GM23338 (cell line): ENCODE measurements at regions not wholly inside any gene's neighbourhood (a gene's known extent, or its start where the extent isn't known, plus 50 kb on each side); places are given as distances from the start of the nearest gene placed in this dataset.

ENCODE experiments used
- ATAC-seq: fragments of 200-7000 bp; cut with Tn5 transposase; 3 replicates; pipeline ENCODE4 v1.9.1; 2020
- DNase-seq: peaks from one replicate; pipeline ENCODE4 v3.0.0-alpha.2; 2015; ENCODE audit warnings: low spot score
- H2AFZ ChIP-seq: fragments of 200-600 bp; sonication (generic); 2 replicates; pipeline ENCODE4 v1.8.0; 2016; ENCODE audit warnings: antibody characterized with exemption, mild to moderate bottlenecking, moderate library complexity
- H3F3A ChIP-seq: fragments of 200-600 bp; sonication (generic); replicated peaks from 2 replicates; pipeline ENCODE4 v1.8.0; 2017; ENCODE audit warnings: antibody characterized with exemption, mixed run types, low read depth
- H3K27ac ChIP-seq: fragments of 200-600 bp; sonication (generic); 2 replicates; pipeline ENCODE4 v1.6.1; 2016; ENCODE audit warnings: low read depth
- H3K27me3 ChIP-seq: fragments of 200-600 bp; sonication (generic); 2 replicates; pipeline ENCODE4 v1.8.0; 2016; ENCODE audit warnings: mild to moderate bottlenecking, mixed run types, moderate library complexity; ENCODE audit not compliant: insufficient read depth
- H3K36me3 ChIP-seq: fragments of 200-600 bp; sonication (generic); 2 replicates; pipeline ENCODE4 v1.8.0; 2016; ENCODE audit warnings: mild to moderate bottlenecking; ENCODE audit not compliant: insufficient read depth
- H3K4me1 ChIP-seq: fragments of 200-600 bp; sonication (generic); 2 replicates; pipeline ENCODE4 v1.8.0; 2016; ENCODE audit warnings: mild to moderate bottlenecking, moderate library complexity; ENCODE audit not compliant: insufficient read depth
- H3K4me2 ChIP-seq: fragments of 200-600 bp; sonication (generic); 2 replicates; pipeline ENCODE4 v1.7.1; 2017; ENCODE audit warnings: mixed run types
- H3K4me3 ChIP-seq: fragments of 200-600 bp; sonication (generic); 2 replicates; pipeline ENCODE4 v1.6.1; 2016; ENCODE audit warnings: mixed run types
- H3K79me2 ChIP-seq: fragments of 200-600 bp; sonication (generic); replicated peaks from 2 replicates; pipeline ENCODE4 v1.8.0; 2017; ENCODE audit warnings: mild to moderate bottlenecking; ENCODE audit not compliant: insufficient read depth
- H3K9me2 ChIP-seq: fragments of 200-600 bp; sonication (generic); 2 replicates; pipeline ENCODE4 v1.8.0; 2017; ENCODE audit not compliant: insufficient read depth
- H4K20me1 ChIP-seq: fragments of 200-600 bp; sonication (generic); replicated peaks from 2 replicates; pipeline ENCODE4 v1.8.0; 2017; ENCODE audit warnings: mild to moderate bottlenecking; ENCODE audit not compliant: insufficient read depth
- H3K27ac Mint-ChIP-seq: 2 replicates; pipeline ENCODE4 v1.8.0; 2020; ENCODE audit warnings: inconsistent platforms, mild to moderate bottlenecking, moderate library complexity, mixed read lengths
- H3K27me3 Mint-ChIP-seq: 3 replicates; pipeline ENCODE4 v1.8.0; 2022; ENCODE audit warnings: low read depth, mild to moderate bottlenecking, moderate library complexity, mixed read lengths, inconsistent platforms; ENCODE audit not compliant: insufficient read depth, poor library complexity
- H3K36me3 Mint-ChIP-seq: 3 replicates; pipeline ENCODE4 v1.8.0; 2021; ENCODE audit warnings: low read depth, mild to moderate bottlenecking, inconsistent platforms, moderate library complexity, mixed read lengths
- H3K4me1 Mint-ChIP-seq: 3 replicates; pipeline ENCODE4 v1.8.0; 2020; ENCODE audit warnings: mild to moderate bottlenecking, inconsistent platforms, mixed read lengths
- H3K4me3 Mint-ChIP-seq: 3 replicates; pipeline ENCODE4 v1.8.0; 2021; ENCODE audit warnings: moderate library complexity, mild to moderate bottlenecking, inconsistent platforms, mixed read lengths
- H3K9me3 Mint-ChIP-seq: 3 replicates; pipeline ENCODE4 v1.8.0; 2020; ENCODE audit warnings: moderate library complexity, mild to moderate bottlenecking, inconsistent platforms, mixed read lengths
- POLR2AphosphoS5 ChIP-seq: IDR thresholded peaks from 2 replicates; pipeline ENCODE4 v1.6.1; 2016; ENCODE audit warnings: antibody characterized with exemption, low read depth
- STAT1 ChIP-seq: IDR thresholded peaks from one replicate; pipeline ENCODE4 v1.6.1; 2016; ENCODE audit warnings: antibody characterized with exemption; ENCODE audit not compliant: unreplicated experiment
- TF ChIP-seq, protein P1 (sequence below): fragments of 250-450 bp; sonication (Bioruptor Pico); IDR thresholded peaks from 2 replicates; pipeline ENCODE4 v1.5.0; 2020; ENCODE audit warnings: mild to moderate bottlenecking, moderate library complexity
- TF ChIP-seq, protein P2 (sequence below): IDR thresholded peaks from one replicate; pipeline ENCODE4 v1.6.1; 2018; ENCODE audit warnings: antibody characterized with exemption; ENCODE audit not compliant: unreplicated experiment
- TF ChIP-seq, protein P3 (sequence below): IDR thresholded peaks from 2 replicates; pipeline ENCODE4 v1.6.1; 2016; ENCODE audit warnings: antibody characterized with exemption

DNA sequence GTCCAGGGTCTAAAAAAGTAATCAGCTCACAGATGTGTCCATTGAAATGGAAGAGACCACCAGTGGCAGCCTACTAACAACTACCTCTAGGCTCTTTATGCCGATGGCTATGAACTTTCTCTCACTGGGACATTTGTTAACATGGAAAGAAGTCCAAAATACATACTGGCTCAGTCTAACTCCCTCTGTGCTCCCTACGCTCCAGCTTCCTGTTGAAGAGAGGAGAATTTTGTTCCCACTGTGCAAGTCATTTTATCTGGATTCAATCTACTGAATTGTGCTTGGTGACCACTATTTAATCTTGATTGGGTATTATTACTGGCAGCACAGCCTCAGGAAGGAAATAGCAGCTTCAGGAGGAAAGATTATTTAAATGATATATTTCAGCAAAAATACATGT is 128.8 kb upstream of the ARGLU1 start (continued):
- TF ChIP-seq, protein P1, sequence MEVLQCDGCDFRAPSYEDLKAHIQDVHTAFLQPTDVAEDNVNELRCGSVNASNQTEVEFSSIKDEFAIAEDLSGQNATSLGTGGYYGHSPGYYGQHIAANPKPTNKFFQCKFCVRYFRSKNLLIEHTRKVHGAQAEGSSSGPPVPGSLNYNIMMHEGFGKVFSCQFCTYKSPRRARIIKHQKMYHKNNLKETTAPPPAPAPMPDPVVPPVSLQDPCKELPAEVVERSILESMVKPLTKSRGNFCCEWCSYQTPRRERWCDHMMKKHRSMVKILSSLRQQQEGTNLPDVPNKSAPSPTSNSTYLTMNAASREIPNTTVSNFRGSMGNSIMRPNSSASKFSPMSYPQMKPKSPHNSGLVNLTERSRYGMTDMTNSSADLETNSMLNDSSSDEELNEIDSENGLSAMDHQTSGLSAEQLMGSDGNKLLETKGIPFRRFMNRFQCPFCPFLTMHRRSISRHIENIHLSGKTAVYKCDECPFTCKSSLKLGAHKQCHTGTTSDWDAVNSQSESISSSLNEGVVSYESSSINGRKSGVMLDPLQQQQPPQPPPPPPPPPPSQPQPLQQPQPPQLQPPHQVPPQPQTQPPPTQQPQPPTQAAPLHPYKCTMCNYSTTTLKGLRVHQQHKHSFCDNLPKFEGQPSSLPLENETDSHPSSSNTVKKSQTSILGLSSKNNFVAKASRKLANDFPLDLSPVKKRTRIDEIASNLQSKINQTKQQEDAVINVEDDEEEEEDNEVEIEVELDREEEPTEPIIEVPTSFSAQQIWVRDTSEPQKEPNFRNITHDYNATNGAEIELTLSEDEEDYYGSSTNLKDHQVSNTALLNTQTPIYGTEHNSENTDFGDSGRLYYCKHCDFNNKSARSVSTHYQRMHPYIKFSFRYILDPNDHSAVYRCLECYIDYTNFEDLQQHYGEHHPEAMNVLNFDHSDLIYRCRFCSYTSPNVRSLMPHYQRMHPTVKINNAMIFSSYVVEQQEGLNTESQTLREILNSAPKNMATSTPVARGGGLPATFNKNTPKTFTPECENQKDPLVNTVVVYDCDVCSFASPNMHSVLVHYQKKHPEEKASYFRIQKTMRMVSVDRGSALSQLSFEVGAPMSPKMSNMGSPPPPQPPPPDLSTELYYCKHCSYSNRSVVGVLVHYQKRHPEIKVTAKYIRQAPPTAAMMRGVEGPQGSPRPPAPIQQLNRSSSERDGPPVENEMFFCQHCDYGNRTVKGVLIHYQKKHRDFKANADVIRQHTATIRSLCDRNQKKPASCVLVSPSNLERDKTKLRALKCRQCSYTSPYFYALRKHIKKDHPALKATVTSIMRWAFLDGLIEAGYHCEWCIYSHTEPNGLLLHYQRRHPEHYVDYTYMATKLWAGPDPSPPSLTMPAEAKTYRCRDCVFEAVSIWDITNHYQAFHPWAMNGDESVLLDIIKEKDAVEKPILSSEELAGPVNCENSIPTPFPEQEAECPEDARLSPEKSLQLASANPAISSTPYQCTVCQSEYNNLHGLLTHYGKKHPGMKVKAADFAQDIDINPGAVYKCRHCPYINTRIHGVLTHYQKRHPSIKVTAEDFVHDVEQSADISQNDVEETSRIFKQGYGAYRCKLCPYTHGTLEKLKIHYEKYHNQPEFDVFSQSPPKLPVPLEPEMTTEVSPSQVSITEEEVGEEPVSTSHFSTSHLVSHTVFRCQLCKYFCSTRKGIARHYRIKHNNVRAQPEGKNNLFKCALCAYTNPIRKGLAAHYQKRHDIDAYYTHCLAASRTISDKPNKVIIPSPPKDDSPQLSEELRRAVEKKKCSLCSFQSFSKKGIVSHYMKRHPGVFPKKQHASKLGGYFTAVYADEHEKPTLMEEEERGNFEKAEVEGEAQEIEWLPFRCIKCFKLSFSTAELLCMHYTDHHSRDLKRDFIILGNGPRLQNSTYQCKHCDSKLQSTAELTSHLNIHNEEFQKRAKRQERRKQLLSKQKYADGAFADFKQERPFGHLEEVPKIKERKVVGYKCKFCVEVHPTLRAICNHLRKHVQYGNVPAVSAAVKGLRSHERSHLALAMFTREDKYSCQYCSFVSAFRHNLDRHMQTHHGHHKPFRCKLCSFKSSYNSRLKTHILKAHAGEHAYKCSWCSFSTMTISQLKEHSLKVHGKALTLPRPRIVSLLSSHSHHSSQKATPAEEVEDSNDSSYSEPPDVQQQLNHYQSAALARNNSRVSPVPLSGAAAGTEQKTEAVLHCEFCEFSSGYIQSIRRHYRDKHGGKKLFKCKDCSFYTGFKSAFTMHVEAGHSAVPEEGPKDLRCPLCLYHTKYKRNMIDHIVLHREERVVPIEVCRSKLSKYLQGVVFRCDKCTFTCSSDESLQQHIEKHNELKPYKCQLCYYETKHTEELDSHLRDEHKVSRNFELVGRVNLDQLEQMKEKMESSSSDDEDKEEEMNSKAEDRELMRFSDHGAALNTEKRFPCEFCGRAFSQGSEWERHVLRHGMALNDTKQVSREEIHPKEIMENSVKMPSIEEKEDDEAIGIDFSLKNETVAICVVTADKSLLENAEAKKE (CRISPR knock-in tag): no peak

- Histone ChIP-seq H3K79me2 (no peaks in the 10 kb centered on the region), H4K20me1 (no peaks in the 10 kb centered on the region), H3F3A (no peaks in the 10 kb centered on the region), H3K36me3 (no peaks in the 10 kb centered on the region), H3K4me2 (no peak overlapping the region), H3K27ac (no peak overlapping the region), H3K4me3 (no peak overlapping the region), H3K9me2 (no peaks in the 10 kb centered on the region), H2AFZ (no peak overlapping the region), H3K27me3 (no peaks in the 10 kb centered on the region), H3K4me1 (peaks cover 4% of the 10 kb centered on the region)
- Mint-ChIP-seq H3K27ac (no peak overlapping the region), H3K27me3 (no peaks in the 10 kb centered on the region), H3K36me3 (no peaks in the 10 kb centered on the region), H3K9me3 (no peaks in the 10 kb centered on the region), H3K4me3 (no peak overlapping the region), H3K4me1 (peaks cover 12% of the 10 kb centered on the region; the same call in 2 of the 3 replicates)
- ATAC-seq: no peak
- DNase-seq: no peak
- no peak for TF ChIP-seq POLR2AphosphoS5
- TF ChIP-seq, protein P1 (CRISPR knock-in tag): no peak
- no peak for TF ChIP-seq STAT1
- TF ChIP-seq, protein P2, sequence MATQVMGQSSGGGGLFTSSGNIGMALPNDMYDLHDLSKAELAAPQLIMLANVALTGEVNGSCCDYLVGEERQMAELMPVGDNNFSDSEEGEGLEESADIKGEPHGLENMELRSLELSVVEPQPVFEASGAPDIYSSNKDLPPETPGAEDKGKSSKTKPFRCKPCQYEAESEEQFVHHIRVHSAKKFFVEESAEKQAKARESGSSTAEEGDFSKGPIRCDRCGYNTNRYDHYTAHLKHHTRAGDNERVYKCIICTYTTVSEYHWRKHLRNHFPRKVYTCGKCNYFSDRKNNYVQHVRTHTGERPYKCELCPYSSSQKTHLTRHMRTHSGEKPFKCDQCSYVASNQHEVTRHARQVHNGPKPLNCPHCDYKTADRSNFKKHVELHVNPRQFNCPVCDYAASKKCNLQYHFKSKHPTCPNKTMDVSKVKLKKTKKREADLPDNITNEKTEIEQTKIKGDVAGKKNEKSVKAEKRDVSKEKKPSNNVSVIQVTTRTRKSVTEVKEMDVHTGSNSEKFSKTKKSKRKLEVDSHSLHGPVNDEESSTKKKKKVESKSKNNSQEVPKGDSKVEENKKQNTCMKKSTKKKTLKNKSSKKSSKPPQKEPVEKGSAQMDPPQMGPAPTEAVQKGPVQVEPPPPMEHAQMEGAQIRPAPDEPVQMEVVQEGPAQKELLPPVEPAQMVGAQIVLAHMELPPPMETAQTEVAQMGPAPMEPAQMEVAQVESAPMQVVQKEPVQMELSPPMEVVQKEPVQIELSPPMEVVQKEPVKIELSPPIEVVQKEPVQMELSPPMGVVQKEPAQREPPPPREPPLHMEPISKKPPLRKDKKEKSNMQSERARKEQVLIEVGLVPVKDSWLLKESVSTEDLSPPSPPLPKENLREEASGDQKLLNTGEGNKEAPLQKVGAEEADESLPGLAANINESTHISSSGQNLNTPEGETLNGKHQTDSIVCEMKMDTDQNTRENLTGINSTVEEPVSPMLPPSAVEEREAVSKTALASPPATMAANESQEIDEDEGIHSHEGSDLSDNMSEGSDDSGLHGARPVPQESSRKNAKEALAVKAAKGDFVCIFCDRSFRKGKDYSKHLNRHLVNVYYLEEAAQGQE: no peak
- TF ChIP-seq, protein P3, sequence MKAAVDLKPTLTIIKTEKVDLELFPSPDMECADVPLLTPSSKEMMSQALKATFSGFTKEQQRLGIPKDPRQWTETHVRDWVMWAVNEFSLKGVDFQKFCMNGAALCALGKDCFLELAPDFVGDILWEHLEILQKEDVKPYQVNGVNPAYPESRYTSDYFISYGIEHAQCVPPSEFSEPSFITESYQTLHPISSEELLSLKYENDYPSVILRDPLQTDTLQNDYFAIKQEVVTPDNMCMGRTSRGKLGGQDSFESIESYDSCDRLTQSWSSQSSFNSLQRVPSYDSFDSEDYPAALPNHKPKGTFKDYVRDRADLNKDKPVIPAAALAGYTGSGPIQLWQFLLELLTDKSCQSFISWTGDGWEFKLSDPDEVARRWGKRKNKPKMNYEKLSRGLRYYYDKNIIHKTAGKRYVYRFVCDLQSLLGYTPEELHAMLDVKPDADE: no peak
Measured at GRCh38 chr13:106696140-106696539, 128.2 kb upstream of the ARGLU1 start.
